GM12878 (cell line): ENCODE measurements at regions not wholly inside any gene's neighbourhood (a gene's known extent, or its start where the extent isn't known, plus 50 kb on each side); places are given as distances from the start of the nearest gene placed in this dataset.

ENCODE experiments used
- ATAC-seq: fragments of 200-7000 bp; cut with Tn5 transposase; 3 replicates; pipeline ENCODE4 v1.9.1; 2020; ENCODE audit warnings: mild to moderate bottlenecking, moderate library complexity
- BruUV-seq: library from RNA; stranded (reverse); fragments of 400-500 nt; replicated peaks from 2 replicates; lab custom pipeline; 2021; lab: Mats Ljungman, UMichigan
- CTCF ChIA-PET: fragments of 300-600 bp; sonication (Branson Sonifier 250); formaldehyde crosslinking; extraction: SDS; loops from one replicate; lab custom pipeline; 2021; ENCODE audit warnings: inconsistent platforms; lab: Yijun Ruan, JAX
- POLR2A ChIA-PET: fragments of 350-600 bp; formaldehyde crosslinking; extraction: SDS; loops from one replicate; lab custom pipeline; 2021; ENCODE audit warnings: inconsistent platforms; lab: Charles Lee
- RAD21 ChIA-PET: fragments of 300-600 bp; sonication (Branson Sonifier 250); formaldehyde crosslinking; loops from one replicate; lab custom pipeline; 2023; ENCODE audit warnings: antibody characterized with exemption; ENCODE audit not compliant: unreplicated experiment; lab: Charles Lee
- SMC1A ChIA-PET: fragments of 300-600 bp; sonication (Branson Sonifier 250); formaldehyde crosslinking; loops from one replicate; lab custom pipeline; 2023; ENCODE audit not compliant: unreplicated experiment, uncharacterized antibody; lab: Charles Lee
- DNase-seq: peaks from one replicate; pipeline ENCODE4 v3.0.0-alpha.2; 2011; ENCODE audit warnings: low read depth, low spot score
- FAIRE-seq: peaks from 3 replicates; lab custom pipeline; 2011; peaks lifted over from hg19 to GRCh38; lab: Jason Lieb, UNC
- H2AFZ ChIP-seq: 2 replicates; pipeline ENCODE4 v1.6.0; 2011; ENCODE audit warnings: low read depth, low read length, control low read depth; ENCODE audit not compliant: control insufficient read depth
- H3K27ac ChIP-seq: 2 replicates; pipeline ENCODE4 v1.5.1; 2011; ENCODE audit warnings: control low read depth; ENCODE audit not compliant: control insufficient read depth, insufficient read depth
- H3K27me3 ChIP-seq, 2 experiments: replicated peaks in 1 of 2; 2 replicates each; pipeline versions ENCODE4 v1.6.0 to v1.6.1; 2011; ENCODE audit warnings: low read length in 1 of 2; ENCODE audit not compliant: control insufficient read depth in 2 of 2, insufficient read depth in 2 of 2
- H3K36me3 ChIP-seq, 2 experiments: 2 replicates each; pipeline ENCODE4 v1.5.1; 2011; ENCODE audit warnings: low read length in 1 of 2; ENCODE audit not compliant: control insufficient read depth in 2 of 2, insufficient read depth in 2 of 2
- H3K4me1 ChIP-seq: 2 replicates; pipeline ENCODE4 v1.6.1; 2011; ENCODE audit warnings: mild to moderate bottlenecking, low read length, moderate library complexity, mixed read lengths; ENCODE audit not compliant: control insufficient read depth, insufficient read depth
- H3K4me2 ChIP-seq: 2 replicates; pipeline ENCODE4 v1.6.0; 2011; ENCODE audit warnings: control low read depth; ENCODE audit not compliant: control insufficient read depth, insufficient read depth
- H3K4me3 ChIP-seq: fragments of 200-600 bp; sonication (generic); 2 replicates; pipeline ENCODE4 v1.5.1; 2016
- H3K79me2 ChIP-seq: 2 replicates; pipeline ENCODE4 v1.6.0; 2011; ENCODE audit warnings: low read length; ENCODE audit not compliant: control insufficient read depth, insufficient read depth
- H3K9ac ChIP-seq: 2 replicates; pipeline ENCODE4 v1.8.0; 2011; ENCODE audit warnings: low read length, control low read depth, mixed read lengths; ENCODE audit not compliant: control insufficient read depth, insufficient read depth
- H3K9me3 ChIP-seq: replicated peaks from 3 replicates; pipeline ENCODE4 v1.5.1; 2011; ENCODE audit warnings: mild to moderate bottlenecking, low read length; ENCODE audit not compliant: control insufficient read depth, insufficient read depth
- H4K20me1 ChIP-seq: 2 replicates; pipeline ENCODE4 v1.6.0; 2011; ENCODE audit not compliant: control insufficient read depth, insufficient read depth
- CBFB ChIP-seq: IDR thresholded peaks from 2 replicates; pipeline ENCODE4 v1.6.1; 2016; ENCODE audit warnings: antibody characterized with exemption, low read depth
- CHD2 ChIP-seq: IDR thresholded peaks from 2 replicates; pipeline ENCODE4 v1.6.1; 2011; ENCODE audit warnings: low read depth, low read length, improper control_type of control experiment, borderline replicate concordance
- CREM ChIP-seq: IDR thresholded peaks from 2 replicates; pipeline ENCODE4 v1.6.1; 2014; ENCODE audit warnings: antibody characterized with exemption, low read depth
- HDGF ChIP-seq: fragments of 450-650 bp; IDR thresholded peaks from 2 replicates; pipeline ENCODE4 v1.6.1; 2016; ENCODE audit warnings: antibody characterized with exemption
- KAT2A ChIP-seq: conservative IDR thresholded peaks from 2 replicates; pipeline ENCODE4 v1.6.1; 2011; ENCODE audit warnings: low read depth, low read length; ENCODE audit not compliant: control insufficient read depth
- KLF5 ChIP-seq: fragments of 450-650 bp; IDR thresholded peaks from 2 replicates; pipeline ENCODE4 v1.6.1; 2014; ENCODE audit warnings: mild to moderate bottlenecking; ENCODE audit not compliant: partially characterized antibody
- MTA3 ChIP-seq: IDR thresholded peaks from 2 replicates; pipeline ENCODE4 v1.6.1; 2012; ENCODE audit warnings: low read length, inconsistent platforms, borderline replicate concordance
- NFYA ChIP-seq: IDR thresholded peaks from 2 replicates; pipeline ENCODE4 v1.6.1; 2011; ENCODE audit warnings: low read depth, mild to moderate bottlenecking, low read length, improper control_type of control experiment, borderline replicate concordance
- RBBP5 ChIP-seq: fragments of 200-600 bp; sonication (generic); conservative IDR thresholded peaks from 2 replicates; pipeline ENCODE4 v1.6.1; 2016
- SKIL ChIP-seq: fragments of 450-650 bp; IDR thresholded peaks from 2 replicates; pipeline ENCODE4 v1.6.1; 2017; ENCODE audit warnings: mild to moderate bottlenecking, low read depth, inconsistent platforms; ENCODE audit not compliant: poor library complexity, severe bottlenecking
- USF2 ChIP-seq: IDR thresholded peaks from 2 replicates; pipeline ENCODE4 v1.6.1; 2011; ENCODE audit warnings: low read depth, low read length, improper control_type of control experiment, borderline replicate concordance
- ZNF384 ChIP-seq: IDR thresholded peaks from 2 replicates; pipeline ENCODE4 v1.6.1; 2012; ENCODE audit warnings: low read depth, mild to moderate bottlenecking, low read length, improper control_type of control experiment, borderline replicate concordance
- ZNF687 ChIP-seq: fragments of 450-650 bp; IDR thresholded peaks from 2 replicates; pipeline ENCODE4 v1.6.1; 2017; ENCODE audit warnings: mild to moderate bottlenecking, moderate library complexity
- WGBS: methylation state at CpG from one replicate; pipeline ENCODE4 v1.1.6; 2016; ENCODE audit warnings: low lambda C conversion rate; ENCODE audit not compliant: insufficient replicate concordance, insufficient coverage; ENCODE audit errors: missing lambda C conversion rate; 5-methylcytosine and 5-hydroxymethylcytosine counted together
- in situ Hi-C: fragments of 300-500 bp; cut with MboI; formaldehyde crosslinking; loops from 9 replicates; pipeline ENCODE4 v1.14.3; 2018; ENCODE audit warnings: mixed read lengths
- intact Hi-C: fragments of 100-400 bp; cut with micrococcal nuclease; formaldehyde crosslinking; loops from one replicate; pipeline ENCODE4 v1.14.2; 2022; ENCODE audit not compliant: unreplicated experiment

- TF ChIP-seq SKIL (no peak), ZNF384 (no peak), KLF5 (no peak)
Observed at GRCh38 chr5:56680731-56681130, 134.6 kb upstream of the MAP3K1 start (continued).

GRCh38 chr5:56677690-56678305 lies 137.6 kb upstream of the MAP3K1 start:
- in situ Hi-C loops = no loop called here
- Histone ChIP-seq H3K27me3 (no peaks in the 10 kb centered on the region), H3K27ac (no peak overlapping the region), H3K4me2 (no peak overlapping the region), H3K4me1 (peaks cover 2% of the 10 kb centered on the region; the same call in 1 of the 2 replicates), H3K9me3 (no peaks in the 10 kb centered on the region), H3K36me3 (no peaks in the 10 kb centered on the region), H4K20me1 (no peaks in the 10 kb centered on the region), H3K79me2 (no peaks in the 10 kb centered on the region), H2AFZ (no peak overlapping the region), H3K9ac (no peak overlapping the region), H3K4me3 (no peak overlapping the region)
- ATAC-seq (no peak), FAIRE-seq (no peak), DNase-seq (no peak)
- ChIA-PET CTCF (interaction anchor here (1.7 to 3.2 kb wide), 2 partner anchors 9 to 149 kb away, joined by 4 to 18 read pairs; no protein-coding TSS in a partner anchor), SMC1A (interaction anchor here (0.8 to 3.5 kb wide), 8 partner anchors 8 to 348 kb away, joined by 3 to 46 read pairs (median 3); no protein-coding TSS in a partner anchor), POLR2A (interaction anchor here (0.5 to 3.6 kb wide), 2 partner anchors 9 to 10 kb away, joined by 4 to 19 read pairs; no protein-coding TSS in a partner anchor), RAD21 (interaction anchor here (1.1 to 4.4 kb wide), 4 partner anchors 8 to 142 kb away, joined by 3 to 49 read pairs (median 4); partner anchors contain the start of gene MAP3K1)
- intact Hi-C loops = no loop called here
- BruUV-seq = no TSS peak
- no peak for TF ChIP-seq KAT2A
- no peak for TF ChIP-seq HDGF
- no peak for TF ChIP-seq ZNF687
- TF ChIP-seq CHD2 = no peak
- TF ChIP-seq CREM = no peak
- no peak for TF ChIP-seq NFYA
- TF ChIP-seq ZNF384 = no peak
- no peak for TF ChIP-seq CBFB
- no peak for TF ChIP-seq MTA3
- TF ChIP-seq USF2 = no peak
- no peak for TF ChIP-seq RBBP5
- WGBS = 46% methylated on average over 2 of the region's 2 CpGs
